ENCODE measurements at regions not wholly inside any gene's neighbourhood (a gene's known extent, or its start where the extent isn't known, plus 50 kb on each side); places are given as distances from the start of the nearest gene placed in this dataset.

DNA sequence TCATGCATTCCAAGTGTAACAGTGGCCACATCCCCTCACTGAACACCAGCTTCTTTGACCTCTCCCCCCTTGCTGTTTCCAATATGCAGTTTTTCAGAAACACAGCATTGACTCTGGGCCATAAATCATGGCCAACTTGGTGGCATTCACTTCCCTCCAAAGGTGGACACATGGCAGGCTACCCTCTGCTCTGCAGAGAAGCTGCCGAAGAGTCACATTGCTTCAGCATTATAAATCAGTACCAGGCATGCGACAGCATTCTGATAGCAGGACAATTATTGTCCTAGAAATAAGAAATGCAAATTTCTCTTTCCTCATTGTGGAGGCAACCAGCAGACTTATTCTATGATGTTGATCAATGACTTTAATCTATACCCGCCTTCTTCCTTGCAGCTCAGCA is 475.4 kb upstream of the GHITM start:
- no peaks in the 10 kb centered on the region for H3K9me1 ChIP-seq (replicated peaks; ENCODE audit: control insufficient read depth, extremely low read depth, insufficient read depth, low read length)
- H4K20me1 ChIP-seq (replicated peaks; ENCODE audit: control insufficient read depth, extremely low read depth, insufficient read depth, low read length): no peaks in the 10 kb centered on the region
- H3K4me2 ChIP-seq (ENCODE audit: insufficient read depth, low read length): no peak overlapping the region
- H3K9ac ChIP-seq (replicated peaks; ENCODE audit: extremely low read depth, insufficient read depth, low read length): no peak overlapping the region
- H2AFZ ChIP-seq (ENCODE audit: low read depth, low read length): no peak overlapping the region
- CTCF ChIA-PET: no interaction called here
- POLR2A ChIA-PET: no interaction called here
- DNase-seq (ENCODE audit: low read depth, low spot score) (no peak), FAIRE-seq (no peak)
- H3K79me2 ChIP-seq (ENCODE audit: control insufficient read depth, insufficient read depth, low read length): no peaks in the 10 kb centered on the region
- intact Hi-C loops (cut with micrococcal nuclease): no loop called here
- BruUV-seq (replicated peaks): no TSS peak
- TF ChIP-seq POLR2A (IDR thresholded peaks at IDR 0.05; ENCODE audit: low read depth, low read length) (no peak), MYC (IDR thresholded peaks at IDR 0.05; ENCODE audit: low read depth, low read length) (no peak), GATA2 (IDR thresholded peaks at IDR 0.05; ENCODE audit: insufficient read depth, insufficient read length, low read depth, low read length) (no peak), FOS (IDR thresholded peaks at IDR 0.05; ENCODE audit: borderline replicate concordance, insufficient read depth, low read length) (no peak), POLR2AphosphoS5 (IDR thresholded peaks at IDR 0.05; ENCODE audit: insufficient read depth, low read depth, low read length) (no peak), JUN (IDR thresholded peaks at IDR 0.05; ENCODE audit: borderline replicate concordance, insufficient read depth, insufficient read length, low read depth) (no peak), EZH2 (IDR thresholded peaks at IDR 0.05; ENCODE audit: borderline replicate concordance, low read depth, low read length, severe bottlenecking) (no peak)
- TF ChIP-seq, protein P1, sequence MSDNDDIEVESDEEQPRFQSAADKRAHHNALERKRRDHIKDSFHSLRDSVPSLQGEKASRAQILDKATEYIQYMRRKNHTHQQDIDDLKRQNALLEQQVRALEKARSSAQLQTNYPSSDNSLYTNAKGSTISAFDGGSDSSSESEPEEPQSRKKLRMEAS (IDR thresholded peaks at IDR 0.05; ENCODE audit: insufficient read depth, insufficient read length): no peak
- TF ChIP-seq, protein P2, sequence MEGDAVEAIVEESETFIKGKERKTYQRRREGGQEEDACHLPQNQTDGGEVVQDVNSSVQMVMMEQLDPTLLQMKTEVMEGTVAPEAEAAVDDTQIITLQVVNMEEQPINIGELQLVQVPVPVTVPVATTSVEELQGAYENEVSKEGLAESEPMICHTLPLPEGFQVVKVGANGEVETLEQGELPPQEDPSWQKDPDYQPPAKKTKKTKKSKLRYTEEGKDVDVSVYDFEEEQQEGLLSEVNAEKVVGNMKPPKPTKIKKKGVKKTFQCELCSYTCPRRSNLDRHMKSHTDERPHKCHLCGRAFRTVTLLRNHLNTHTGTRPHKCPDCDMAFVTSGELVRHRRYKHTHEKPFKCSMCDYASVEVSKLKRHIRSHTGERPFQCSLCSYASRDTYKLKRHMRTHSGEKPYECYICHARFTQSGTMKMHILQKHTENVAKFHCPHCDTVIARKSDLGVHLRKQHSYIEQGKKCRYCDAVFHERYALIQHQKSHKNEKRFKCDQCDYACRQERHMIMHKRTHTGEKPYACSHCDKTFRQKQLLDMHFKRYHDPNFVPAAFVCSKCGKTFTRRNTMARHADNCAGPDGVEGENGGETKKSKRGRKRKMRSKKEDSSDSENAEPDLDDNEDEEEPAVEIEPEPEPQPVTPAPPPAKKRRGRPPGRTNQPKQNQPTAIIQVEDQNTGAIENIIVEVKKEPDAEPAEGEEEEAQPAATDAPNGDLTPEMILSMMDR (IDR thresholded peaks at IDR 0.05; ENCODE audit: extremely low read depth in 1 of 2, insufficient read depth in 1 of 2, low read depth in 1 of 2, low read length in 2 of 2): no peak
- no peaks in the 10 kb centered on the region for H3K4me1 ChIP-seq (ENCODE audit: control insufficient read depth, extremely low read depth, insufficient read depth, low read length)
- no peaks in the 10 kb centered on the region for H3K27me3 ChIP-seq (ENCODE audit: control insufficient read depth in 2 of 2, insufficient read depth in 2 of 2, low read length in 2 of 2)
- H3K9me3 ChIP-seq (replicated peaks; ENCODE audit: control insufficient read depth, insufficient read depth, low read length): no peaks in the 10 kb centered on the region
- no peak overlapping the region for H3K27ac ChIP-seq (ENCODE audit: insufficient read depth, low read depth, low read length)
- dilution Hi-C loops (cut with MboI; ENCODE audit: extremely low pct_ligation_motif_present, low sequenced_read_pairs): no loop called here
- H3K36me3 ChIP-seq (ENCODE audit: control insufficient read depth in 2 of 2, extremely low read depth in 1 of 2, insufficient read depth in 2 of 2, low read length in 2 of 2): no peaks in the 10 kb centered on the region
- no peak overlapping the region for H3K4me3 ChIP-seq (replicated peaks in 1 of 3; ENCODE audit: insufficient read depth in 1 of 3, low read depth in 1 of 3, low read length in 3 of 3)

Measured in endothelial cell of umbilical vein (primary cell).